ENCODE measurements at regions not wholly inside any gene's neighbourhood (a gene's known extent, or its start where the extent isn't known, plus 50 kb on each side); places are given as distances from the start of the nearest gene placed in this dataset.

- H3K27ac Mint-ChIP-seq, result no peak overlapping the region
- no peaks in the 10 kb centered on the region for H3K4me1 Mint-ChIP-seq
- H3K9me3 Mint-ChIP-seq, result peaks cover 0 to 10% (median 1%) of the 10 kb centered on the region in 5 donors
- CTCF ChIA-PET, result no interaction called here
- no peaks in the 10 kb centered on the region for H3K36me3 Mint-ChIP-seq
- no peak for DNase-seq
- Histone ChIP-seq H3K4me1 (ENCODE audit: insufficient read depth, low read length) (no peaks in the 10 kb centered on the region), H3K36me3 (ENCODE audit: insufficient read depth, low read length) (no peaks in the 10 kb centered on the region), H3K9me3 (ENCODE audit: low read length) (no peaks in the 10 kb centered on the region), H3K27me3 (ENCODE audit: insufficient read depth, low read length, poor library complexity, severe bottlenecking) (no peaks in the 10 kb centered on the region), H3K4me3 (ENCODE audit: low read length) (no peak overlapping the region), H3K27ac (ENCODE audit: low read depth, low read length) (no peak overlapping the region)
- POLR2A ChIA-PET, result no interaction called here
- no peak overlapping the region for H3K4me3 Mint-ChIP-seq
- peaks cover 0 to 1% of the 10 kb centered on the region in 2 donors for H3K27me3 Mint-ChIP-seq
Measured at GRCh38 chr9:78932849-78933627, 636.1 kb downstream of the PSAT1 start.

DNA sequence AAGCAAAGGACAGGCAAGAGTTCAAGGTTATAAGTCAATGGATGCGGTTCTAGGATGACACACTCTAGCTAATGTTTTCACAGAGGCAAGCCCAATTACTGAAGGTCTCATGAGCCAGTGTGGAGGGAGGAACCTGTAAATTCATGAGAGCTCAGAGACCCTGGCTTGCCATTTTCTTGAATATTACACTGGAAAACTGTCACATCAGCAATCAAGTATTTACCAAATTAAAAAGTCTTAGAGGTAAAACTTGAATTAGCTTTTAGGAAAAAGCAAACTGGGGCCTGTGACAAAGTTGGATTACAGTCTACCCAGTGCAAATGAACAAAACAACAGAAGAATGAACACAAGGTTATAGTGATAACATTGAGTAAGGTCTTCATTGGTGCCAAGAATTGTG lies 636.9 kb upstream of the TLE4 start:
- Histone ChIP-seq H3K27ac (ENCODE audit: low read depth, low read length) (no peak overlapping the region), H3K36me3 (ENCODE audit: insufficient read depth, low read length) (no peaks in the 10 kb centered on the region), H3K27me3 (ENCODE audit: insufficient read depth, low read length, poor library complexity, severe bottlenecking) (no peaks in the 10 kb centered on the region), H3K4me1 (ENCODE audit: insufficient read depth, low read length) (no peaks in the 10 kb centered on the region), H3K9me3 (ENCODE audit: low read length) (no peaks in the 10 kb centered on the region), H3K4me3 (ENCODE audit: low read length) (no peak overlapping the region)
- Mint-ChIP-seq H3K27ac (no peak overlapping the region), H3K4me1 (no peaks in the 10 kb centered on the region), H3K9me3 (peaks cover 0 to 10% (median 0%) of the 10 kb centered on the region in 5 donors), H3K4me3 (no peak overlapping the region), H3K36me3 (no peaks in the 10 kb centered on the region), H3K27me3 (peaks cover 0 to 1% of the 10 kb centered on the region in 2 donors)
- CTCF ChIA-PET, result no interaction called here
- DNase-seq, result no peak
- POLR2A ChIA-PET, result no interaction called here

GRCh38 chr9:78938821-78939220 lies 632.9 kb upstream of the TLE4 start:
- no peaks in the 10 kb centered on the region for H3K4me1 Mint-ChIP-seq
- Histone ChIP-seq H3K27me3 (ENCODE audit: insufficient read depth, low read length, poor library complexity, severe bottlenecking) (no peaks in the 10 kb centered on the region), H3K9me3 (ENCODE audit: low read length) (no peaks in the 10 kb centered on the region), H3K36me3 (ENCODE audit: insufficient read depth, low read length) (no peaks in the 10 kb centered on the region), H3K27ac (ENCODE audit: low read depth, low read length) (no peak overlapping the region), H3K4me1 (ENCODE audit: insufficient read depth, low read length) (no peaks in the 10 kb centered on the region), H3K4me3 (ENCODE audit: low read length) (no peak overlapping the region)
- no peak for DNase-seq
- H3K36me3 Mint-ChIP-seq, result no peaks in the 10 kb centered on the region
- ChIA-PET POLR2A (no interaction called here), CTCF (no interaction called here)
- peaks cover 0 to 7% (median 0%) of the 10 kb centered on the region in 5 donors for H3K9me3 Mint-ChIP-seq
- no peak overlapping the region for H3K4me3 Mint-ChIP-seq
- H3K27me3 Mint-ChIP-seq, result peaks cover 0 to 1% of the 10 kb centered on the region in 2 donors
- H3K27ac Mint-ChIP-seq, result no peak overlapping the region

- Histone ChIP-seq H3K4me1 (ENCODE audit: insufficient read depth, low read length) (no peaks in the 10 kb centered on the region), H3K27ac (ENCODE audit: low read depth, low read length) (no peak overlapping the region), H3K36me3 (ENCODE audit: insufficient read depth, low read length) (no peaks in the 10 kb centered on the region), H3K27me3 (ENCODE audit: insufficient read depth, low read length, poor library complexity, severe bottlenecking) (no peaks in the 10 kb centered on the region), H3K9me3 (ENCODE audit: low read length) (no peaks in the 10 kb centered on the region), H3K4me3 (ENCODE audit: low read length) (no peak overlapping the region)
- no peak overlapping the region for H3K4me3 Mint-ChIP-seq
- no peak overlapping the region for H3K27ac Mint-ChIP-seq
- DNase-seq, result no peak
- POLR2A ChIA-PET, result no interaction called here
- H3K27me3 Mint-ChIP-seq, result peaks cover 0 to 1% of the 10 kb centered on the region in 2 donors
- no peaks in the 10 kb centered on the region for H3K36me3 Mint-ChIP-seq
- CTCF ChIA-PET, result no interaction called here
- H3K4me1 Mint-ChIP-seq, result no peaks in the 10 kb centered on the region
- peaks cover 0 to 6% (median 0%) of the 10 kb centered on the region in 5 donors for H3K9me3 Mint-ChIP-seq
Measured at GRCh38 chr9:78939311-78940065, 632.3 kb upstream of the TLE4 start.

DNA sequence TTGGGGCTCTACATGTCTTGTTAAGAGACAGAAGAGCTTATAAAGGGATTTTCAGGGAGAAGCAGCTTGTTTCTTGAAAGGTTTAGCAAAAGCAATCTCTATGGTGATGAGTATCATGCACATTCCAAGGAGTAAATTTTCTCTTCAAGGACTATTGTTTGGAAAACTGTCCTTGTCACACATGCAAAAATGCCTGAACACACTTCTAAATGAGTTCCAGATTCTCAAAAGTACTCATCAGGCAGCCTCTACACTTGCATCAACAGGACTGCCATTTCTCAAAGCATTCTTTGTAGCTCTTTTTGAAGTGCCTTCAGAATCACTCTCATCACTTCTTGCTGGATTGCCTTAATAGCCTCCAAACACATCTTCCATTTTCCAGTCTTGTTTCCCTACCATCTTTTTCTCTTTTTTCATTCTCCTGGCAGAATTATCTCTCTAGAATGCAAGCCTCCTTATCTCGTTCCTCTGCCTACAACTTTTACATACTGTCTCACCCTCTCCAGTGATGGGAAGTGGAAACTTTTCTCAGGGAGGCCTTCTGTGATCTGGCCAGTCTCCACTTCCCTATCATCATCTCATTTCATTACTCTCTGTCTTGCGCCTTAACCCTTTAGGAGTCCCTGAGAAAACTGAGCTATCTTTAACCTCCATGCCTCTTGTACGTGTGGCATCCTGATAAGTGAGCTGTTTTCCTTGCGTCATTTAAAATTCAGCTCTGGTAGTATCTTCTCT lies 631.5 kb upstream of the TLE4 start:
- H3K27ac Mint-ChIP-seq, result no peak overlapping the region
- H3K4me1 ChIP-seq (ENCODE audit: insufficient read depth, low read length), result no peaks in the 10 kb centered on the region
- H3K27ac ChIP-seq (ENCODE audit: low read depth, low read length), result no peak overlapping the region
- POLR2A ChIA-PET, result no interaction called here
- no peaks in the 10 kb centered on the region for H3K27me3 ChIP-seq (ENCODE audit: insufficient read depth, low read length, poor library complexity, severe bottlenecking)
- H3K9me3 ChIP-seq (ENCODE audit: low read length), result no peaks in the 10 kb centered on the region
- H3K4me3 ChIP-seq (ENCODE audit: low read length), result no peak overlapping the region
- CTCF ChIA-PET, result no interaction called here
- no peaks in the 10 kb centered on the region for H3K4me1 Mint-ChIP-seq
- no peaks in the 10 kb centered on the region for H3K36me3 ChIP-seq (ENCODE audit: insufficient read depth, low read length)
- H3K4me3 Mint-ChIP-seq, result no peak overlapping the region
- DNase-seq, result no peak
- peaks cover 0 to 3% (median 1%) of the 10 kb centered on the region in 5 donors for H3K9me3 Mint-ChIP-seq
- no peaks in the 10 kb centered on the region for H3K27me3 Mint-ChIP-seq
- no peaks in the 10 kb centered on the region for H3K36me3 Mint-ChIP-seq

DNA sequence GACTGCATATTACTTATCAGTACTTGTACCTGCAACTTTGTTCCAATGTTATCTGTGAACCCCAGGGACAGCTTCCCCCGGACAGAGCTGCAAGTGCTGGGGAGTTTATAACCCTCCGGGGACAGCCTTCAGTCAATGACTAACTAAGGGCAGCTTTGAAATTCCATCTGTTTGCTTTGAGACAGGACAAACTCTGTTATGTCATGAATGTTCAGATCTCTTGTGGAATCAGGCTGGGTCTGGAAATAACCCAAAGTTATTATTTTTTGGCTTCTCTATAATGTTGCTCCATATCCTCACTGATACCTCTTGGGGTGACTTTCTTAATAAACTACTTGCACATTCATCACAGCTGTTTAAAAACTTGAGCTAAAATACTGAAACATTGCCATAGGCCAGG lies 617.5 kb upstream of the TLE4 start:
- DNase-seq, result no peak
- no peak overlapping the region for H3K4me3 ChIP-seq (ENCODE audit: low read length)
- Mint-ChIP-seq H3K9me3 (peaks cover 2 to 39% (median 9%) of the 10 kb centered on the region in 5 donors), H3K36me3 (no peaks in the 10 kb centered on the region), H3K4me3 (no peak overlapping the region), H3K27ac (no peak overlapping the region), H3K4me1 (no peaks in the 10 kb centered on the region), H3K27me3 (no peaks in the 10 kb centered on the region)
- no peaks in the 10 kb centered on the region for H3K27me3 ChIP-seq (ENCODE audit: insufficient read depth, low read length, poor library complexity, severe bottlenecking)
- H3K9me3 ChIP-seq (ENCODE audit: low read length), result no peaks in the 10 kb centered on the region
- POLR2A ChIA-PET, result no interaction called here
- H3K4me1 ChIP-seq (ENCODE audit: insufficient read depth, low read length), result no peaks in the 10 kb centered on the region
- CTCF ChIA-PET, result no interaction called here
- no peak overlapping the region for H3K27ac ChIP-seq (ENCODE audit: low read depth, low read length)
- no peaks in the 10 kb centered on the region for H3K36me3 ChIP-seq (ENCODE audit: insufficient read depth, low read length)

GRCh38 chr9:78958892-78959291 lies 612.9 kb upstream of the TLE4 start:
- POLR2A ChIA-PET, result no interaction called here
- H3K4me3 ChIP-seq (ENCODE audit: low read length), result no peak overlapping the region
- no peak overlapping the region for H3K27ac ChIP-seq (ENCODE audit: low read depth, low read length)
- Mint-ChIP-seq H3K4me1 (no peaks in the 10 kb centered on the region), H3K9me3 (peaks cover 0 to 28% (median 12%) of the 10 kb centered on the region in 5 donors), H3K27ac (no peak overlapping the region), H3K4me3 (no peak overlapping the region), H3K36me3 (no peaks in the 10 kb centered on the region), H3K27me3 (no peaks in the 10 kb centered on the region)
- H3K9me3 ChIP-seq (ENCODE audit: low read length), result no peaks in the 10 kb centered on the region
- H3K36me3 ChIP-seq (ENCODE audit: insufficient read depth, low read length), result no peaks in the 10 kb centered on the region
- CTCF ChIA-PET, result no interaction called here
- no peaks in the 10 kb centered on the region for H3K27me3 ChIP-seq (ENCODE audit: insufficient read depth, low read length, poor library complexity, severe bottlenecking)
- no peak for DNase-seq
- H3K4me1 ChIP-seq (ENCODE audit: insufficient read depth, low read length), result no peaks in the 10 kb centered on the region

GRCh38 chr9:78962156-78962555 lies 609.6 kb upstream of the TLE4 start:
- Histone ChIP-seq H3K9me3 (ENCODE audit: low read length) (no peaks in the 10 kb centered on the region), H3K4me1 (ENCODE audit: insufficient read depth, low read length) (no peaks in the 10 kb centered on the region), H3K27ac (ENCODE audit: low read depth, low read length) (no peak overlapping the region), H3K27me3 (ENCODE audit: insufficient read depth, low read length, poor library complexity, severe bottlenecking) (no peaks in the 10 kb centered on the region), H3K36me3 (ENCODE audit: insufficient read depth, low read length) (no peaks in the 10 kb centered on the region), H3K4me3 (ENCODE audit: low read length) (no peak overlapping the region)
- Mint-ChIP-seq H3K27me3 (no peaks in the 10 kb centered on the region), H3K4me3 (no peak overlapping the region), H3K9me3 (peaks cover 0 to 22% (median 10%) of the 10 kb centered on the region in 5 donors), H3K4me1 (no peaks in the 10 kb centered on the region), H3K27ac (no peak overlapping the region), H3K36me3 (no peaks in the 10 kb centered on the region)
- CTCF ChIA-PET, result no interaction called here
- no peak for DNase-seq
- POLR2A ChIA-PET, result no interaction called here
